ENCODE measurements at regions not wholly inside any gene's neighbourhood (a gene's known extent, or its start where the extent isn't known, plus 50 kb on each side); places are given as distances from the start of the nearest gene placed in this dataset.

GRCh38 chr12:78446555-78446954 lies 418.0 kb upstream of the SYT1 start:
- DNase-seq = no peak
- Histone ChIP-seq H3K36me3 (no peaks in the 10 kb centered on the region), H3K4me1 (no peaks in the 10 kb centered on the region), H3K27ac (no peak overlapping the region), H3K4me3 (no peak overlapping the region), H3K9me3 (no peaks in the 10 kb centered on the region), H3K27me3 (no peaks in the 10 kb centered on the region)
- TF ChIP-seq POLR2A (IDR thresholded peaks at IDR 0.05) = no peak
- no peak for TF ChIP-seq CTCF (IDR thresholded peaks at IDR 0.05)

DNA sequence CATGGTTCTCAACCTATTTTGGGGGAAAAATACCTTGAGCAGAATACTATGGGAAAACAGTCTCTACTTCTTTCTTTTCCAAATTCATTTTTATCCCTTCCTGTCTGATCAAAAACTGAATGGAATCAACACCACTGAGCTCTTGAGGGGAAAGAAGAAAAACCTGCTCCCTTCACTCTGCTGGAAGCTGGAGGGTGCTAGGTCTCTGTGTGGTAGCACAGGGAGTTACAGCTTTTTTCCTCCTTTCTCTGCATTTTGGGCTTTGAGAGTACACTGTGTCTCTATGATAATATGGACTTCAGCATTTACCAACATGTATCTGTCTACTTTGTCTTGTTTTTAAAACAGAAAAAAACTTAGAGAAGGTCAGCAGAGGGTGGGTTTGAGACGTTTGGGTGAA lies 417.2 kb upstream of the SYT1 start:
- Histone ChIP-seq H3K9me3 (no peaks in the 10 kb centered on the region), H3K27me3 (no peaks in the 10 kb centered on the region), H3K4me3 (no peak overlapping the region), H3K27ac (no peak overlapping the region), H3K36me3 (no peaks in the 10 kb centered on the region), H3K4me1 (no peaks in the 10 kb centered on the region)
- TF ChIP-seq CTCF (IDR thresholded peaks at IDR 0.05) (no peak), POLR2A (IDR thresholded peaks at IDR 0.05) (no peak)
- DNase-seq = no peak

- H3K4me3 ChIP-seq = no peak overlapping the region
- H3K27me3 ChIP-seq = no peaks in the 10 kb centered on the region
- H3K4me1 ChIP-seq = no peaks in the 10 kb centered on the region
- TF ChIP-seq POLR2A (IDR thresholded peaks at IDR 0.05) (no peak), CTCF (IDR thresholded peaks at IDR 0.05) (no peak)
- no peaks in the 10 kb centered on the region for H3K36me3 ChIP-seq
- no peaks in the 10 kb centered on the region for H3K9me3 ChIP-seq
- no peak for DNase-seq
- no peak overlapping the region for H3K27ac ChIP-seq
These were observed 415.9 kb upstream of the SYT1 start for GRCh38 chr12:78448692-78449091.

GRCh38 chr12:78455991-78456390 lies 408.6 kb upstream of the SYT1 start:
- no peaks in the 10 kb centered on the region for H3K27me3 ChIP-seq
- no peak overlapping the region for H3K4me3 ChIP-seq
- TF ChIP-seq CTCF (IDR thresholded peaks at IDR 0.05) (no peak), POLR2A (IDR thresholded peaks at IDR 0.05) (no peak)
- H3K27ac ChIP-seq = no peak overlapping the region
- no peaks in the 10 kb centered on the region for H3K9me3 ChIP-seq
- H3K4me1 ChIP-seq = no peaks in the 10 kb centered on the region
- no peaks in the 10 kb centered on the region for H3K36me3 ChIP-seq
- DNase-seq = no peak

- Histone ChIP-seq H3K27me3 (no peaks in the 10 kb centered on the region), H3K27ac (no peak overlapping the region), H3K9me3 (no peaks in the 10 kb centered on the region), H3K4me1 (no peaks in the 10 kb centered on the region), H3K4me3 (no peak overlapping the region), H3K36me3 (no peaks in the 10 kb centered on the region)
- no peak for DNase-seq
- TF ChIP-seq CTCF (IDR thresholded peaks at IDR 0.05) = no peak
- TF ChIP-seq POLR2A (IDR thresholded peaks at IDR 0.05) = no peak
These were observed 406.6 kb upstream of the SYT1 start for GRCh38 chr12:78457938-78458337.
